ENCODE measurements at regions not wholly inside any gene's neighbourhood (a gene's known extent, or its start where the extent isn't known, plus 50 kb on each side); places are given as distances from the start of the nearest gene placed in this dataset.

DNA sequence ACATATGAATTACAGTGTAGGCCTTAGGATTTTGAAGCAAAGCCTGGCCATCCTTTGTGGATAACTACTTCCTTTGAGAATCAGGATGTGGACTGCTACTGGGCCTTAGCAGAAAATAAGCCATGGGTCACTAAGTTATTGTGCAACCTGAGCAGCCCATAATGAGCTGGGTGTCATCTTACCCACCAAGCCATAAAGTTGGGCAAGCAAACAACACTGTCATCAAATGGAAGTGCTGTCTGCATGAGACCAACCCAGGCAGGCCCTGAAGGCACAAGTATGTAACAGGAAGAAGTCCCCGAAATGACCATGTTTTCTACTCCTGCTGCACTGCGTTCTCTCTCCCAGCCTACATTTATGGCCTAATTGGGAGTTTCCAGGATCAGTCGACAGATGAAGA, 205.6 kb upstream of the GGTLC1 start:
- no peak overlapping the region for H3K27ac ChIP-seq
- no peak overlapping the region for H3K4me3 ChIP-seq (ENCODE audit: low read depth, low read length)
- no peak for DNase-seq
- no peaks in the 10 kb centered on the region for H3K27me3 ChIP-seq (replicated peaks)
- in situ Hi-C loops (cut with HindIII; ENCODE audit: low pct_ligation_motif_present, low sequenced_read_pairs) = no loop called here
- H3K36me3 ChIP-seq (replicated peaks) = no peaks in the 10 kb centered on the region
- TF ChIP-seq, protein P1, sequence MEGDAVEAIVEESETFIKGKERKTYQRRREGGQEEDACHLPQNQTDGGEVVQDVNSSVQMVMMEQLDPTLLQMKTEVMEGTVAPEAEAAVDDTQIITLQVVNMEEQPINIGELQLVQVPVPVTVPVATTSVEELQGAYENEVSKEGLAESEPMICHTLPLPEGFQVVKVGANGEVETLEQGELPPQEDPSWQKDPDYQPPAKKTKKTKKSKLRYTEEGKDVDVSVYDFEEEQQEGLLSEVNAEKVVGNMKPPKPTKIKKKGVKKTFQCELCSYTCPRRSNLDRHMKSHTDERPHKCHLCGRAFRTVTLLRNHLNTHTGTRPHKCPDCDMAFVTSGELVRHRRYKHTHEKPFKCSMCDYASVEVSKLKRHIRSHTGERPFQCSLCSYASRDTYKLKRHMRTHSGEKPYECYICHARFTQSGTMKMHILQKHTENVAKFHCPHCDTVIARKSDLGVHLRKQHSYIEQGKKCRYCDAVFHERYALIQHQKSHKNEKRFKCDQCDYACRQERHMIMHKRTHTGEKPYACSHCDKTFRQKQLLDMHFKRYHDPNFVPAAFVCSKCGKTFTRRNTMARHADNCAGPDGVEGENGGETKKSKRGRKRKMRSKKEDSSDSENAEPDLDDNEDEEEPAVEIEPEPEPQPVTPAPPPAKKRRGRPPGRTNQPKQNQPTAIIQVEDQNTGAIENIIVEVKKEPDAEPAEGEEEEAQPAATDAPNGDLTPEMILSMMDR (IDR thresholded peaks at IDR 0.05; ENCODE audit: low read depth, low read length, missing control alignments) = no peak

DNA sequence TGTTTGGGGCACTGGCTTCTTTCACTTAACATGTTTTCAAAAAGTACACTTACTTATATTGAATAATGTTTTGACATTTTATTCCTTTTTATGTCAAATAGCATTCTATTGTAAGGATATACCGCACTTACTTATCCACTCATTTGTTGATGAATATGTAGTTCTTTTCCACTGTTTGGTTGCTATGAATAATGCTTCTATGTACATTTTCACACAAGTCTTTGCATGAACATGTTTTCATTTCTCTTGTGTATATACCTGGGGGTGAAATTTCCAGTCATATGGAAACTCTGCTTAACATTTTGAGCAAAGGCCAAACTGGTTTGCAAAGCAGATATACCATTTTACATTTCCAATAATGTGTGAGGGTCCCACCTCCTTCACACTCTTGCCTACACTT, 202.3 kb upstream of the GGTLC1 start:
- TF ChIP-seq, protein P1 (IDR thresholded peaks at IDR 0.05; ENCODE audit: low read depth, low read length, missing control alignments) = no peak
- no peaks in the 10 kb centered on the region for H3K27me3 ChIP-seq (replicated peaks)
- no peak overlapping the region for H3K27ac ChIP-seq
- in situ Hi-C loops (cut with HindIII; ENCODE audit: low pct_ligation_motif_present, low sequenced_read_pairs) = no loop called here
- no peak overlapping the region for H3K4me3 ChIP-seq (ENCODE audit: low read depth, low read length)
- no peaks in the 10 kb centered on the region for H3K36me3 ChIP-seq (replicated peaks)
- no peak for DNase-seq

- Histone ChIP-seq H3K27ac (no peak overlapping the region), H3K27me3 (replicated peaks) (no peaks in the 10 kb centered on the region), H3K4me3 (ENCODE audit: low read depth, low read length) (no peak overlapping the region), H3K36me3 (replicated peaks) (no peaks in the 10 kb centered on the region)
- no peak for DNase-seq
- TF ChIP-seq, protein P1 (IDR thresholded peaks at IDR 0.05; ENCODE audit: low read depth, low read length, missing control alignments) = no peak
- in situ Hi-C loops (cut with HindIII; ENCODE audit: low pct_ligation_motif_present, low sequenced_read_pairs) = no loop called here
Observed at GRCh38 chr20:24185791-24186190, 197.2 kb upstream of the GGTLC1 start.

DNA sequence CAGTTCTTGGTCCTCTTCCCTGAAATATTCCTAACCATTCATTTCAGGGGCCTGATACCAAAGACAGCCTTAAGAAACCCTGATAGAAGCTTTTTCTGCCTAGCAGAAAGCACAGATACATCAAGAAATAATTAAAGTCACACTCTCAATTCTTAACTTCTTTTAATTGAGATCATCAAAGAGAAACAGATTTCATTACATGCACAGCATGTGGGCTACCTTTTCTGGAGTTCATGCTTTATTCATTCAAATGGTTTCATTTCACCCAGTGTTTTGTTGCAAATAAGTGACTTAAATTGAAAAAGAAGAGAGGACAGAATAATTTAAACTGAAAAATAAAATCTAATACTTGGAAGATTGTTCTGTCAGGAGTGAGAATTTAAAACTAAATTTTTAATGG, 192.6 kb upstream of the GGTLC1 start:
- Histone ChIP-seq H3K36me3 (replicated peaks) (no peaks in the 10 kb centered on the region), H3K27ac (no peak overlapping the region), H3K4me3 (ENCODE audit: low read depth, low read length) (no peak overlapping the region), H3K27me3 (replicated peaks) (no peaks in the 10 kb centered on the region)
- TF ChIP-seq, protein P1 (IDR thresholded peaks at IDR 0.05; ENCODE audit: low read depth, low read length, missing control alignments) = no peak
- in situ Hi-C loops (cut with HindIII; ENCODE audit: low pct_ligation_motif_present, low sequenced_read_pairs) = no loop called here
- no peak for DNase-seq

- Histone ChIP-seq H3K36me3 (replicated peaks) (no peaks in the 10 kb centered on the region), H3K4me3 (ENCODE audit: low read depth, low read length) (no peak overlapping the region), H3K27me3 (replicated peaks) (no peaks in the 10 kb centered on the region), H3K27ac (no peak overlapping the region)
- no peak for DNase-seq
- TF ChIP-seq, protein P1 (IDR thresholded peaks at IDR 0.05; ENCODE audit: low read depth, low read length, missing control alignments) = no peak
- in situ Hi-C loops (cut with HindIII; ENCODE audit: low pct_ligation_motif_present, low sequenced_read_pairs) = no loop called here
Observed at GRCh38 chr20:24169256-24169655, 180.7 kb upstream of the GGTLC1 start.

DNA sequence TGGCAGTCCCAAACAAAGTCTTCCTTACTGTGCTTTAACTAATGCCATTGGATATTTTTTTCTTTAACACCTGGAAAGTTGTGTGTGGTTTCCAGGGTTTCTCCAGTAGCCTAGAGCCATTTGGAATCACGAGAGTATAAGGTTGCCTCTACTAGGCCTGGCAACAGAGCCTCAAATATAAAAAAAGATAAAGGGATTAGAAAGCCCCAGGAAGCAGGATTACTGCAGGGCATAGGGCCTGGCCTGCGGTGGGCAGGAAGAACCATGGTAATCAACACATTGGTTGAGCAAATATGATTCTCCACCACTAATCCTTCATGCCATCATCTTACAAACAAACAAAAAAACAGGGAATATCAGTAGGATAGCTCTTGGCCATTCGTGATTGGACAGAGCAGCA, 177.8 kb upstream of the GGTLC1 start:
- in situ Hi-C loops (cut with HindIII; ENCODE audit: low pct_ligation_motif_present, low sequenced_read_pairs) = no loop called here
- Histone ChIP-seq H3K27ac (no peak overlapping the region), H3K36me3 (replicated peaks) (no peaks in the 10 kb centered on the region), H3K4me3 (ENCODE audit: low read depth, low read length) (no peak overlapping the region), H3K27me3 (replicated peaks) (no peaks in the 10 kb centered on the region)
- DNase-seq = no peak
- TF ChIP-seq, protein P1 (IDR thresholded peaks at IDR 0.05; ENCODE audit: low read depth, low read length, missing control alignments) = no peak

All from brain microvascular endothelial cell (primary cell).